ENCODE measurements at regions not wholly inside any gene's neighbourhood (a gene's known extent, or its start where the extent isn't known, plus 50 kb on each side); places are given as distances from the start of the nearest gene placed in this dataset.

GRCh38 chr6:94175465-94175864 is 756.1 kb upstream of the EPHA7 start:
- Histone ChIP-seq H3K27me3 (ENCODE audit: control insufficient read depth in 4 of 4, insufficient read depth in 4 of 4, low read length in 3 of 4) (peaks cover 0 to 2% (median 0%) of the 10 kb centered on the region in 4 donors), H3K4me1 (ENCODE audit: control insufficient read depth in 4 of 4, insufficient read depth in 4 of 4, low read length in 3 of 4) (no peaks in the 10 kb centered on the region), H3K36me3 (ENCODE audit: control insufficient read depth in 4 of 4, insufficient read depth in 3 of 4, low read depth in 1 of 4, low read length in 3 of 4) (no peaks in the 10 kb centered on the region), H3K4me3 (ENCODE audit: low read depth in 1 of 3, low read length in 3 of 3) (no peak overlapping the region), H3K9ac (ENCODE audit: low read depth in 1 of 2, low read length in 2 of 2) (no peak overlapping the region), H3K9me3 (ENCODE audit: control insufficient read depth in 4 of 4, low read length in 3 of 4) (no peaks in the 10 kb centered on the region), H3K27ac (ENCODE audit: low read depth in 1 of 2, low read length in 2 of 2) (no peak overlapping the region)
- no peak for DNase-seq (ENCODE audit: low spot score)
- TF ChIP-seq ZBTB33 (IDR thresholded peaks at IDR 0.05) (no peak), CTCF (IDR thresholded peaks at IDR 0.05; ENCODE audit: low read depth, low read length, missing input control) (no peak), HNF4G (IDR thresholded peaks at IDR 0.05) (no peak), HNF4A (conservative IDR thresholded peaks at IDR 0.05) (no peak), FOXA1 (IDR thresholded peaks at IDR 0.05) (no peak), EGR1 (IDR thresholded peaks at IDR 0.05; ENCODE audit: low read depth in 2 of 2) (no peak), NR2F2 (IDR thresholded peaks at IDR 0.05) (no peak), GABPA (IDR thresholded peaks at IDR 0.05 in 1 of 2, conservative IDR thresholded peaks at IDR 0.05 in 1 of 2) (no peak), RXRA (IDR thresholded peaks at IDR 0.05) (no peak), RAD21 (IDR thresholded peaks at IDR 0.05) (no peak), REST (IDR thresholded peaks at IDR 0.05) (no peak)
- TF ChIP-seq, protein P1, sequence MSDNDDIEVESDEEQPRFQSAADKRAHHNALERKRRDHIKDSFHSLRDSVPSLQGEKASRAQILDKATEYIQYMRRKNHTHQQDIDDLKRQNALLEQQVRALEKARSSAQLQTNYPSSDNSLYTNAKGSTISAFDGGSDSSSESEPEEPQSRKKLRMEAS (IDR thresholded peaks at IDR 0.05) = no peak
- TF ChIP-seq, protein P2, sequence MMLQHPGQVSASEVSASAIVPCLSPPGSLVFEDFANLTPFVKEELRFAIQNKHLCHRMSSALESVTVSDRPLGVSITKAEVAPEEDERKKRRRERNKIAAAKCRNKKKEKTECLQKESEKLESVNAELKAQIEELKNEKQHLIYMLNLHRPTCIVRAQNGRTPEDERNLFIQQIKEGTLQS (IDR thresholded peaks at IDR 0.05) = no peak
- WGBS = 70% methylated on average over 2 of the region's 2 CpGs

- Histone ChIP-seq H3K4me1 (ENCODE audit: control insufficient read depth in 4 of 4, insufficient read depth in 4 of 4, low read length in 3 of 4) (no peaks in the 10 kb centered on the region), H3K27ac (ENCODE audit: low read depth in 1 of 2, low read length in 2 of 2) (no peak overlapping the region), H3K36me3 (ENCODE audit: control insufficient read depth in 4 of 4, insufficient read depth in 3 of 4, low read depth in 1 of 4, low read length in 3 of 4) (no peaks in the 10 kb centered on the region), H3K4me3 (ENCODE audit: low read depth in 1 of 3, low read length in 3 of 3) (no peak overlapping the region), H3K27me3 (ENCODE audit: control insufficient read depth in 4 of 4, insufficient read depth in 4 of 4, low read length in 3 of 4) (peaks cover 0 to 7% (median 0%) of the 10 kb centered on the region in 4 donors), H3K9ac (ENCODE audit: low read depth in 1 of 2, low read length in 2 of 2) (no peak overlapping the region), H3K9me3 (ENCODE audit: control insufficient read depth in 4 of 4, low read length in 3 of 4) (peaks cover 0 to 4% (median under 1%) of the 10 kb centered on the region in 4 donors)
- TF ChIP-seq HNF4A (conservative IDR thresholded peaks at IDR 0.05) = no peak
- no peak for TF ChIP-seq CTCF (IDR thresholded peaks at IDR 0.05; ENCODE audit: low read depth, low read length, missing input control)
- no peak for TF ChIP-seq ZBTB33 (IDR thresholded peaks at IDR 0.05)
- TF ChIP-seq NR2F2 (IDR thresholded peaks at IDR 0.05) = no peak
- TF ChIP-seq YY1 (IDR thresholded peaks at IDR 0.05) = no peak
- TF ChIP-seq JUND (IDR thresholded peaks at IDR 0.05) = no peak
- no peak for TF ChIP-seq TAF1 (conservative IDR thresholded peaks at IDR 0.05)
- TF ChIP-seq SP1 (IDR thresholded peaks at IDR 0.05) = no peak
- no peak for TF ChIP-seq RAD21 (IDR thresholded peaks at IDR 0.05)
- no peak for TF ChIP-seq FOXA2 (IDR thresholded peaks at IDR 0.05)
- no peak for TF ChIP-seq RXRA (IDR thresholded peaks at IDR 0.05)
- TF ChIP-seq, protein P2 (IDR thresholded peaks at IDR 0.05) = no peak
- no peak for DNase-seq (ENCODE audit: low spot score)
- 86% methylated on average over 1 of the region's 1 CpG for WGBS
These were observed 744.5 kb upstream of the EPHA7 start for GRCh38 chr6:94163877-94164276.
